ENCODE measurements at regions not wholly inside any gene's neighbourhood (a gene's known extent, or its start where the extent isn't known, plus 50 kb on each side); places are given as distances from the start of the nearest gene placed in this dataset.
"Not testable (repeated sequence)": the region's sequence is repeated elsewhere in the genome, so short reads cannot be mapped to it uniquely, and the experiment has no call there.

DNA sequence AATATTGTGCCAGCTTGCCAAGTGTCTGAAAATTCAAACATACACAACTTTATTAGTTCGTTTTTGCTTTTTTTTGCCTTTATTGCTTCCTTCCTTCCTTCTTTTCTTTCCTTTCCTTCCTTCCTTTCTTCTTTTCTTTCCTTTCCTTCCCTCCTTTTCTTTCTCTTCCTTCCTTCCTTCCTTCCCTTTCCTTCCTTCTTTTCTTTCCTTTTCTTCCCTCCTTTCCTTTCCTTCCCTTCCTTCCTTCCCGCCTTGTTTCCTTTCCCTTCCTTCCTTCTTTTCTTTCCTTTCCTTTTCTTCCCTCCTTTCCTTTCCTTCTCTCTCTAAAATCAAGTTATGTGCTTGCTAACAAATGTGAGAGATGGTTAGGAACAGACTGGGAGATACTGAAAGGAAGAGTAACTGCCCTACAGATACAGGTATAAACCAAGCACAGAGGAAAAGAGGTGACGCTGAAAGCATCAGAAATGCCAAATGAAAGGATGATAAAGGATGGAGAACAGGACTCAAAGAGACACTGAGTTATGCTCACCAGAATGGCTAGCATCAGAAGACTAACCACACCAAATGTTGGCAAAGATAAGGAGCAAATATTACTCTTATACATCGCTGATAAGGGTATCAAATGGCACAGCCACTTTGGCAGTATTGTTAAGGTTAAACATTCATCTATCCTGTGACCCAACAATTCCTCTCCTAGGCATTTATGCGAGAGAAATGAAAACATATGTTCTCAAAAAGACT is 151.6 kb downstream of the MREG start:
- no peak for DNase-seq

DNA sequence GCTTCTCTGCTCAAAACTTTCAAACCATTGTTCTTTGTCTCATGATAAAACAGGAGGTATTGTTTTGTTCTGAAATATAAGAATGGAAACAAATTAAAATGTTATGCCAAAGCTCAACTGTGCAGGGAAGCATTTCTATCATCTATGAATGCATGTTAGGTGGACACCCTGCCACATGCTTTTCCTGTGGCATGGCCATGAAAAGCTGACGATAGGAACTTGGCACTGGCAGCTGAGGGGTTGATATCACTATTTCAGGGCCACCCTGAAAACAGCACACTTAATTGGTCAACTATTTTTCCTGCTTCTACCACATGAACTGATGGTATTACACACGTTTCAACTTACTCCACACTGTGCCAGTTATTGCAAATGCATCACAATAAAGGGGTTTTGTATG is 157.3 kb downstream of the MREG start:
- no peak for DNase-seq

DNA sequence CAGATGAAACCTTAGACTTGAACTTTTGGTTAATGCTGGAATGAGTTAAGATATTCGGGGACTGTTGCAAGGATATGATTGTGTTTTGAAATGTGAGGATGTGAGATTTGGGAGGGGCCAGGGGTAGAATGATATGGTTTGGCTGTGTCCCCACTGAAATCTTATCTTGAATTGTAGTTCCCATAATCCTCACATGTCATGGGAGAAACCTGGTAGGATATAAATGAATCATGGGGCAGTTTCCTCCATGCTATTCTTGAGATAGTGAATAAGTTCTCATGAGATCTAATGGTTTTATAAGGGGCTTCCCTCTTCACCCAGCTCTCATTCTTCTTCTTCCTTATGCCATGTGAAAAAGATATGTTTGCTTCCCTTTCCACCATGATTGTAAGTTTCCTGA is 158.0 kb downstream of the MREG start:
- not testable (repeated sequence) for DNase-seq

DNA sequence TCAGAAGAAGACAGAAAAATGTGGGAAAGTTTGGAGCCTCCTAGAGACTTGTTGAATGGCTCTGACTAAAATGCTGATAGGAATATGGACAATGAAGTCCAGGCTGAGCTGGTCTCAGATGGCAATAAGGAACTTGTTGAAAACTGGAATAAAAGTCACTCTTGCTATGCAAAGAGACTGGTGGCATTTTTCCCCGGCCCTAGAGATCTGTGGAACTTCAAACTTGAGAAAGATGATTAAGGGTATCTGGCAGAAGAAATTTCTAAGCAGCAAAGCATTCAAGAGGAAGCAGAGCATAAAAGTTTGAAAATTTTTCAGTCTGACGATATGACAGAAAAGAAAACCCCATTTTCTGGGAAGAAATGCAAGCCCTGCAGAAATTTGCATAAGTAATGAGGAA is 159.3 kb downstream of the MREG start:
- DNase-seq, result no peak

DNA sequence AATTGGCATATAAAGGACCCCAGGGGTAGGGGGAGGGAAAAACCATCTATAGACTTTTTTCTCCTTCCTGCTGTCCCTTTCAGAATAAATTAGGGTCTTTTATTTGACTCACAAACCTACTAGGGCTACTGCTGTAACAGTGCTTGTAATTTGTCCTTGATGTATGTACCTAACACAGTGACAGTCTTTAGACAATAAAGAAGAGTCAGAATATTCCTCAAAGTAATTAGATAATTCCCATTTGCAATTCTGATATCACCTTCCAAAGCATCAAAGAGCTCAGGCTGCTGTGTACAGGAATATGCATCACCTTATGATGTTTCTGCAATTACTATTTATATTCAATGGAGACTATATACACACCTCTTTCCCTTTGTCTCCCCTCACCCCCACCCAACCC is 161.7 kb downstream of the MREG start:
- DNase-seq, result no peak

DNA sequence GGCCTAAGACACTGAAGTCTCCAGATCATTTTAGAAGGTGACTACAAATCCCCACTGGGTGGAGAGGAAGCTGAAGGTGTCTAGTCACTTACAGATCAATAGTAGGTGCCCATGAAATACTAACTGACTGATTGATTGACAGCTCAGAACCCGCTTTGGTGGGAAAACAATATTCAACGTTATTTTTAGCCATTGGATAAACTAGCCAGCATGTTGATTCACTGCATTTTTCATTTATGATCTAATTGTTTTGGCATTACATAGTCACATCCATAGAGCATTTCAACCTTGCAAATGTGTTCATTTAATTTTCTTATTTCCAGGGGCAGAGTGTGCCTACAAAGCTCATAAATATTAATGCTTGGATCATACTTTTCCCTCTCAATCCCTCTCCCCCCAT is 162.3 kb downstream of the MREG start:
- DNase-seq, result no peak

DNA sequence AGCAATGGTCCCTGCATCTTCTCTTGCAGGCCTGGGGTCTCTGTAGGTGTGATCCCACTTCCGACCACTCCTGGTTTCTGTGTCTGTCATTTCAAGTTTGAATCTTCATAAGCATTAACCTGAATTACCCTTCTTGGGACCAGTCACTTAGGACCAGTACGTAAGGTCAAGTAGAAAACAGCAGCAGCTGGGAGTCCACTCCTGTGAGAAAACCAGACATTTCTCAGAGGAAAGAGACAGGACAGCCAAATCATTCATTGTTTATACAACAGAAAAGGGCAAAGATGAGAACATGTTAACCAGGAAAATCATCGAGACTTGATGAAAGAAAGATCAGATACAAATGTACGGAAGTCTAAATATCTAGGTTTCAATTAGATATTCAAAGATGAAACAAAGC is 163.0 kb downstream of the MREG start:
- no peak for DNase-seq

DNA sequence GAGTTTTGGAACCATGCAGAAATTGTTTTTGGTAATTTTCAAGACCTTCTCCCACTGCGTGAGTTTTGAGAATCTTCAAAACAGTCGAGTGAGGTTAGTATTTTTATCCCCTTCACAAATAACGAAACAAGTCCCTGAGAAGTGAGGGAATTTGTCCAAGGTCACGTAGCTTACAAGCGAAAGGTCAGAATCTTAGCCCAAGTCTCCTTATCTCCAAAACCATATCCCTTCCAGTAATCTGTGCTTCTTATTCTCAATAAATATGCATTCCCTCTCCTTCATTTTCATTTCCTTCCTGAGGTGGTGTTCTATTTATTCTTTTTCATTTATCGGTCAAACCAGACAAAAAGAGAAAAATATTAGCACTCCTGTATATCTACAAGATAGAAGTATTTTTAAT is 163.6 kb downstream of the MREG start:
- DNase-seq, result no peak

DNA sequence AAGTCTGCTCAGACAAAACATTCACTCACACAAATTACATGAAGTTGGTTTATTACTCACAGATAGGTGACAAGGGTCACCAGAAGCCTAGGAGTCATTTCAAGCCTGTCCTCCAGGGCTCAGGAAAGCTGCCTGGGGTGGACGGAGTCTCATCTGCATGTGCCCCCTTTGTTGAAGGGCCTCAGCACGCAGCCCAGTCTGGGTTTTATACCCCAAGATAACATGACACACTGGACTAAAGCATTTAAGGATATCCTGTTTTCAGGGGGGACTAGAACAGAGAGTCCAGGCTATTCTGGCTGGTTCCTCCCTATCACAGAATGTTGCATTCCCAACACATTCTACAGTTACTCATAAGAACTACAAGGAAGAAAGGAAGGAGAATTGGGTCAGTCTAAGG is 164.7 kb downstream of the MREG start:
- DNase-seq, result no peak

DNA sequence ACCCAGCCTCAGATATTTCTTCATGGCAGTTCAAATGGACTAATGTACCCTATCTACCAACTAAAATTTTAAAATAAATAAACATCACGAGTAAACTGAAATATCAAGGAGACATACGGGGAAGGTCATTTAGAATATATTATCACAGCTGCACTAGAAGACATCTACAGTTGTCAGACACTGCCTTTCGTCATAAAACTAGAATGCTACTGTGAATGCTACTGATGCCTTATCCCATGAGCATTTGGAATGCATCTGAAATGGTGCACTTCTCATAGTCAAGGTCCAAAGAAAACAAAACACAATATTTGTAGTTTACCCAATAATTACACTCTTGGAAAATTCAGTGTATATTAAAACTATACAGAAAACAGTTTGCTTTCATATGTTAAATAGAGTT is 165.2 kb downstream of the MREG start:
- DNase-seq, result no peak

DNA sequence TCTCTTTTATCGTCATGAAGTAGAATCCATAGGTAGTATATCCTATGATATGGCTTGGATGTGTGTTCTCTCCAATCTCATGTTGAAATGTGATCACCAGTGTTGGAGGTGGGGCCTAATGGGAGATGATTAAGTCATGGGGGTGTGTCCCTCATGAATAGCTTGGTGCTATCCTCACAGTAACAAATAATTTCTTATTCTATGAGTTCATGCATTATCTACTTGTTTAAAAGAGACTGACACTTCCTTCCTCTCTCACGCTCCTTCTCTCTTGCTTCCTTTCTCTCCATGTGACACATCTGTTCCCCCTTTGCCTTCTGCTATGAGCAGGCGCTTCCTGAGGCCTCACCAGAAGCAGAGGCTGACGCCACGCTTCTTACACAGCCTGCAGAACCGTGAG is 165.6 kb downstream of the MREG start:
- no peak for DNase-seq

DNA sequence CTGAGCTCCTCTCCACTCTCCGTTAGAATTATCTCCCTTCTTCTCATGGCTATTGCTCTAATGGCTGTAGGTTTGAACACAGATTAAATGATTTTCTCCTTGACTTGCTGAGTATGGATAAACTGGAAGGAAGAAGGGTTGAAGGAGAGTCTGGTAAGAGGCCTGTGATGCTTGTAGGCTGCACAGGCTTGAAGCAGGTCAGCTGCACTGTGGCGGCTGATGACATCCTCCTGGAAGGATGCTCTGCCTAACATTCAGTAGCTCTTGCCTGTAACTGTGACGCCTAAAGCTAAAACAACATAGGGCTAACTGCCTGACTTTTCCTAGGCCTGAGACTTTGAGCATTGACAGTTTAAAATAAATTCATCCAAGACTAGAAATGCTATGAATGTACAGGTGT is 166.3 kb downstream of the MREG start:
- no peak for DNase-seq

DNA sequence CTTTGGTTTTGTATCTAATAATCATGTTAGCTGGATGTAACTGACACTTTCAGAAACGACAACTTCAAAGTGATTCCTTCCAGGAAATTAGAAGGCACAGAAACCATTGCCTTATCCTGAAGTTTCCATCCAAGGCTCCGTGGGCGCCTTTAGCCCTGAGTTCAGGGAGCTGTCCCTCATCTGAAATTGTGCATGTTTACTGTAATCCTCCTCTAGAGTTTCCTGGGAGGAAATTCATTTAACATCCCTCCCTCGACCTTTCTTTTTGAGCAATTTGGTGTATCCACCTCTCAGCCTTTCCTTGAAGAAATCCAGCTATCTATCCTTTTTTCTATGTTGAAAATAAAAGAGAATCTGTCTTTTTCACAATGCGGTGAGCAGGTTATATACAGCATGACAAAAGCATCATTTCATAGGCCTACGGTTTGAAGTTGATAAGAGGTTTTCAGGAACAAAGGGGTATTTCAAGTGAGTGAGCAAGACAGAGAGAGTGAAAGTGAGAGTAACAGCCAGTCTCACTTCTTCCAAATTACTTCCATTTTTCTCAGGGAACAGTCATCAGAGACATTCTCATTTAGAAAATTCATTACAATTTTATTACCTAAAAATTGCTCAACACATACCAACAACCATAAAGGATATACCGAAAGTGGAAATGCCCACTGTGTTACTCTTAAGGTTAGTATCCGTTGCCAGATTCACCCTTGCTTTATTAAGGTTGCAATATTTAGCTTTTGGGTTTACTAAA is 167.3 kb downstream of the MREG start:
- DNase-seq, result no peak

DNA sequence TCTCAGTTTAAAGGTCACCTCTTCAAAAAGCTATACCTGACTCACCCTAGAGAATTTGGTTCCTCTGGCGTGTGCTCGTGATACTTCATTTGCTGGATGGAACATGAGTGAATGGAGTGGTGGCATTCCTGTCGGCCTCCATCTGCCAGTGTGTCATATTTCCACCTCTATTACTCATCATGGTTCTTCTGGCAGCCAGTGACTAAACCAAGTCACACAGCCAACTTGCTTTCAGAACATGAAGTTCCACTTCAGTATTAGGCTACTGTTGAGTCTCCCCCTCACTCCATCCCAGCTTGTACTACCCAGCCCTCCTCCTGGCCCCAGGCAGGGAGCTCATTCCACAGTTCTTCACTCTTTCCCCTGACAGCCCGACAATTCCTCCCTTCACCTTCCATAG is 169.8 kb downstream of the MREG start:
- DNase-seq, result no peak

DNA sequence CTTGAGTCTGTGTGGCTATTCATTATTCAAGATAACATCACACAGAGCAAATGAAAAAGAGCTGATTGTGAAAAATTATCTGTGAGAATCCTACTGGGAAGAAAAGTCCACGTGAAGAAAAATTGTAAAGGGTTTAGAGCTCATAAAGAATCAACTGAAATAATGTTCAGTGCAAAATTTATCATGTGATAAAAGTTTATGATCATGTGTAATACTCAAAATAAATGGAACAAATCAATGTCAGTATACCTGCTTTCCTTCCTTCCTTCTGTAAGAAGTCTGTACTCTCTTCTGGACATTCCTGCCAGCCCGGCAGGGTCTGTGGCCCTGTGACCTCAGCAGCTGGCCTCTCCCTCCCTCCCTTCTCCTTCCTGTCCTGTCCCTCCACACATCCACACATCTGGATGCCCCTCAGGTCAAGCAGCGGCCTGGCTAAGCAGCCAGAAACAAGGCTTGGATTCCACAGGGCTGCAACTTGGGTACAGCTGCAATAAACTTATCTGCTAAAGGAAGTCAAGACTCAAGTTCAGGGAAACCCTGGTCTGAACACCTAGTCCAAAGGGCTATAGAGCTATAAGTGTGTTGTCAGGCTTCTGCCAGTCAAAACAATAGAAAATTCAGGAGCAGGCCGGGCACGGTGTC is 172.1 kb downstream of the MREG start:
- no peak for DNase-seq

DNA sequence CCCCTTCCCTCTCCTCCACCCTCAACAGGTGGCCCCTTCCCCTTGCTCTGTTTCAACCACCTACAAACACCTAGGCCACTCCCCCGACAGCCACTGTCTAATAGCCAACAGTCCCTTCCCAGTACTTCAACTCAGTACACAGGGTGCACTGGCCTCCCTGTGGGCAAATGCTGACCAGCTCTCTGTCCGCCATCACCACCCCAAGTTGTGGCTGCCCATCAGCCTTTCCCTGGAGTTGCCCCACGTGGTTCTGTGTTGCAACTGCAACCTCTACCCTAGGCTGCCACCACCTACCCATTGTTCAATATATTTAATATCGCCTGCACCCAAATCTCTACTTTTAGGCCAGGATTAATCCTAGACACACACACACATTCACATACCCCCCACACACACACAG is 173.5 kb downstream of the MREG start:
- DNase-seq, result no peak

DNA sequence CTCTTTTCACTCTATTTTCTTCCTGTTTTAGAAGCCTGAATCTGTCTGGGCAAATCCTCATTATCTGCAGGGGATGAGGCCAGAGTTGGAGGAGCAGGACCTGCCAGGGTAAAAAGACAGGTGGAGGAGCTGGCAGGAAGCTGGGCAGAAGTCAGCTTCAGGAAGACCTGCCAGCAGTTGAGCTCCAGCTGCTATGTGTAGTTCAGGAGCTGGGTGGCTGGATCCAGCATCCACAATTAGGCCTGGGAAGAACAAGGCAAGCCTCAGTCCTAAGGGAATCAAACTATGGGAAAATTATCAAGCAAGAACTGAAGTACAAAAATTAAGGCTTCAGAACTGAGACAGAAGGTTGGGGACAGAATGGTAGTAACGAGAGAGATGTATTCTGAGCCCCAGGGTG is 174.0 kb downstream of the MREG start:
- DNase-seq, result no peak

DNA sequence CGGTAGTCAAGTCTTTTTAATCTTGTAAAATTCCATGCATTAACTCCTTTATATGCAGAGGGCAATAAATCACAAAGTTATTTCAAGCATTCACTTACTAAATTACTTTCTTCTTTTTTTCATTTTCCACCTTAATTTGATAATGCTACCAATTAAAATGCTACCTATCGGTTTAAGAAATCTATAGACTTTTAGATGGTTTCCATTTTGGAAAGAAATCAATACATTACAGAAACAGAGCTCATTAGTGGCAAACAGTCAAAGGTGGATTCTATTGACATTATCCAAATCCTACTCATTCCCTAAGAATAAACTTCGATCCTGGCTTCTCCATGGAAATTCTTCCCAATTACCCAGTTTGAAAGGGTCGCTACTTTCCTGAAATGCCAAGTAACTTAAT is 176.5 kb downstream of the MREG start:
- no peak for DNase-seq

DNA sequence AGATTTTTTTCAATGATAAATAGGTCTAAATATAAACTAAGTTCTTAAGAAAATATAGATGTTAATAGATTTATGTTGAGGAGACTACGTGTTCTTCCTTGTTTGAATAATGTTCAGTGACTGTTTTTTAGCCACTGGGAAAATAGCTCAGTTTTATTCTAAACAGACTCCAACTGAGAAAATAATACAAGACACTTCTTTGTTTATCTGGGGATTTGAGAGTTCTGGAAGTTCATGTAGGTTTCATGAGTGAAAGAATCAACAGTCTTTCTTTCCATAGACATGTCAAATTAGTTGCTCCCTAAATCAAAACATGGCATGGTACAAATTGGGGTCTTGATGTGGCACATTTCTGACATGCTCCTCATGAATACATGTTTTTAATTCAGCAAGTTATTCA is 177.7 kb downstream of the MREG start:
- DNase-seq, result no peak

DNA sequence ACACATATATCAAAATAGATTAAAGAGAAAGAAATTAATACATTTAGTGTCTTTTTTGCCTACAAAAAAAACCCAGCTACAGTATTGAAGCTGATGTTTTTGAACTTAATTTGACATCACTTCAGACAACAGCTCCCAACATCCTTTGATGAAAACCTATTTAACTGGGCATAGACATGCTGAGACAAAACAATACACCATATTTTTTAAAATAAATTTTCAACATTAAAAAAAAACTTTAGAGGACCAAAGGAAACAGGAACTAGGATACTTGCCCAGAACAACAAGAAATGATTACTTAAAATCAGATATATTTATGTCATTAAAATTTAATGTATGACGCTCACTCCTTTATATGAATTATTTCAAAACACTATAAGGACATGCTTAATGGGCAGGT is 178.1 kb downstream of the MREG start:
- no peak for DNase-seq

DNA sequence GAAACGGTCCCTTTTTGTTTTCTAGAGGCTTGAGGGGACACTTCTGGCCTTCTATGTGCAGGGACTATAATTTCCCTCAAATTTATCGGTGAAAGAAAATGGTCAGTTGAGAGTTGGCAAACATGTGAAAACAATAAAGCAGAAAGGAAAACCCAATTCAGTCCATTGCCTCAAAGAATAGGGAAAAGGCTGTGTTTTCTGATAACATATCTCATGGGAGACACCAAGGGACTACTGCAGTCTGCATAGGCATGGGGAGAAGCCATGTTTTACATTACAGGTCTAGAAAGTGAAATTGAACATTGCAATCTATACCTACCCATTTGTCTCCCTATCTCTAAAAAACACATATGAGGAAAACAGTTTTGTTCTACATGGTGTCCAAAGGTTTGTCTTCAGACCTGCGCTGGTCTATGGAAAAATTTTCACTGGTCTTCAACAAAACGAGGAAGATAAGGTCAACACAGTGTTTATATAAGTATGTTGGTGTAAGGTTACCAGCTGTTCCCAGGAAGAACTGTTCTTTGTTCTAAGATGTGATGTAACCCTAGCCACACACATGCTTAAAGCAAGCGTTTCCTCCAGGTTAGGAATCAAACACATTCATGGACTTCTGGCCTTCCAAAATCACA is 179.7 kb downstream of the MREG start:
- DNase-seq, result no peak

DNA sequence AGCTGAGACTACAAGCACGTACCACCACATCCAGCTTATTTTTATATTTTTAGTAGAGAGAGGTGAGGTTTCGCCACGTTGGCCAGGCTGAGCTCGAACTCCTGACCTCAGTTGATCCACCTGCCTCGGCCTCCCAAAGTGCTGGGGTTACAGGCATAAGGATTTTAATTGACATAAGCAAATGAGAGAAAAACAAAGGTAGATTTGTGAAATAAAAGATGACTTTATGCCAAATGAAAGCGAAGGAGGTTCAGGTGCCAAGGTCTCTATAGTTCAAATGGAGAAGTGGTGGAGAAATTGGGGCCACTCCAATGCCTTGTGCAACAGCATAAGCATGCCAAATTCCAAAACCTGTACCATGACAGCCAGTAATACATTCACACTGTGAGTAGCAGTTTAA is 180.6 kb downstream of the MREG start:
- DNase-seq, result no peak

DNA sequence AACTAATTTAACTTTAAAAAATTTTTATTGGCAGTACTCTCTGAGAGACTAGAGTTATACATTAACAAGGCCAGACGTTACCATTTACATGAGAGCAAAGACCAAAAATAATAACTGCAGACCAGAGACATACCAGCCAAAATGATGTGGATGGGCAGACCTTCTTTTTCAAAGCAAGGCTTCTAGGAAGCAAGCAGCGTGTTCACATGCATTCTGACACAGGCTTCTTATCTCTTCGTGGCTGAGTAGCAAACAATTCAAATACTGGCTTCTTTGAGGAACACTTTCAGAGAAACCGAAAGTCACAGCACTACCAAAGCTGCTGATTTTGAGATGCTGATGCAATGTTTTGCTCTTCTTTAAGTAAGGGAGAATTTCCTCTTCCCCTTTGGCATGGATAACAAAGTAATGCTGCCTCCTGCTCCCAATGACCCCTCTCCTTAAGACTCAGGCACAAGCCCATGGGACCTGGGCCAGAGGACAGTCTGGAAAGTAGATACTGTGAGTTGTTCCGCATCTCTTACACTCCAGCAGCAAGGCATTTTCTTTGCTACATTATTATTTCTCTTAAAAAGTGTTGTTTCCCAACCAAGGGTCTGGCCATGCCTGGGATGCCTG is 181.9 kb downstream of the MREG start:
- DNase-seq, result no peak
